Stimulated activated CD8-positive, alpha-beta memory T cell treated with anti-CD3 and anti-CD28 coated beads, Interleukin-15, amount 100 ng/mL, for 24 hours (primary cell): ENCODE measurements at regions not wholly inside any gene's neighbourhood (a gene's known extent, or its start where the extent isn't known, plus 50 kb on each side); places are given as distances from the start of the nearest gene placed in this dataset.
"Not testable (repeated sequence)": the region's sequence is repeated elsewhere in the genome, so short reads cannot be mapped to it uniquely, and the experiment has no call there.

Experiments
- DNase-seq: peaks from one replicate; pipeline ENCODE4 v3.0.0-alpha.2; 2020; ENCODE audit warnings: low read depth

- DNase-seq = no peak
Measured at GRCh38 chr1:157407917-157408525, 144.3 kb downstream of the FCRL5 start.

GRCh38 chr1:157407367-157407766 is 144.9 kb downstream of the FCRL5 start:
- no peak for DNase-seq

- no peak for DNase-seq
Measured at GRCh38 chr1:157405662-157406061, 146.7 kb downstream of the FCRL5 start.

- no peak for DNase-seq
Measured at GRCh38 chr1:157404614-157405013, 147.7 kb downstream of the FCRL5 start.

GRCh38 chr1:157404063-157404501 is 148.2 kb downstream of the FCRL5 start:
- DNase-seq = no peak

GRCh38 chr1:157403608-157404007 is 148.7 kb downstream of the FCRL5 start:
- no peak for DNase-seq

- DNase-seq = no peak
Measured at GRCh38 chr1:157403203-157403602, 149.1 kb downstream of the FCRL5 start.

GRCh38 chr1:157400766-157401165 is 151.5 kb downstream of the FCRL5 start:
- no peak for DNase-seq

GRCh38 chr1:157399984-157400382 is 152.3 kb downstream of the FCRL5 start:
- no peak for DNase-seq

GRCh38 chr1:157399343-157399983 is 152.9 kb downstream of the FCRL5 start:
- DNase-seq = no peak

GRCh38 chr1:157390651-157391050 is 161.7 kb downstream of the FCRL5 start:
- no peak for DNase-seq

GRCh38 chr1:157388057-157388456 is 164.3 kb downstream of the FCRL5 start:
- DNase-seq = no peak

GRCh38 chr1:157384258-157384657 is 168.1 kb downstream of the FCRL5 start:
- DNase-seq = no peak

GRCh38 chr1:157382351-157382750 is 170.0 kb downstream of the FCRL5 start:
- no peak for DNase-seq

- DNase-seq = no peak
Measured at GRCh38 chr1:157380523-157380922, 171.8 kb downstream of the FCRL5 start.

GRCh38 chr1:157377280-157377713 is 175.0 kb downstream of the FCRL5 start:
- not testable (repeated sequence) for DNase-seq

- DNase-seq = no peak
Measured at GRCh38 chr1:157376681-157377080, 175.6 kb downstream of the FCRL5 start.

- DNase-seq = not testable (repeated sequence)
Measured at GRCh38 chr1:157372311-157372710, 180.0 kb downstream of the FCRL5 start.

- DNase-seq = no peak
Measured at GRCh38 chr1:157371826-157372225, 180.5 kb downstream of the FCRL5 start.

- DNase-seq = no peak
Measured at GRCh38 chr1:157371221-157371620, 181.1 kb downstream of the FCRL5 start.

GRCh38 chr1:157370698-157371097 is 181.6 kb downstream of the FCRL5 start:
- no peak for DNase-seq

- no peak for DNase-seq
Measured at GRCh38 chr1:157369808-157370521, 182.3 kb downstream of the FCRL5 start.

- not testable (repeated sequence) for DNase-seq
Measured at GRCh38 chr1:157368941-157369340, 183.4 kb downstream of the FCRL5 start.
